Stomach (tissue), 4 donors: ENCODE measurements at regions not wholly inside any gene's neighbourhood (a gene's known extent, or its start where the extent isn't known, plus 50 kb on each side); places are given as distances from the start of the nearest gene placed in this dataset.

ENCODE experiments used
- POLR2A ChIP-seq, 4 donors: fragments of 450-650 bp; IDR thresholded peaks; one replicate each; pipeline ENCODE4 v1.6.1; 2016; ENCODE audit warnings: antibody characterized with exemption in 4 of 4, control low read depth in 2 of 4, mild to moderate bottlenecking in 1 of 4, moderate library complexity in 1 of 4
- POLR2AphosphoS5 ChIP-seq, 3 donors: sonication (generic); formaldehyde crosslinking; IDR thresholded peaks; one replicate each; pipeline ENCODE4 v1.6.1; 2016; ENCODE audit warnings: antibody characterized with exemption in 3 of 3
- TF ChIP-seq, protein P1 (sequence below), 7 experiments: fragments of 450-650 bp in 4 of 7; fragments of 200-600 bp in 3 of 7; sonication (generic) in 3 of 7; IDR thresholded peaks; one replicate each; pipeline ENCODE4 v1.5.1; 2016 to 2019; ENCODE audit warnings: antibody characterized with exemption in 7 of 7, control low read depth in 2 of 7, mild to moderate bottlenecking in 1 of 7

DNA sequence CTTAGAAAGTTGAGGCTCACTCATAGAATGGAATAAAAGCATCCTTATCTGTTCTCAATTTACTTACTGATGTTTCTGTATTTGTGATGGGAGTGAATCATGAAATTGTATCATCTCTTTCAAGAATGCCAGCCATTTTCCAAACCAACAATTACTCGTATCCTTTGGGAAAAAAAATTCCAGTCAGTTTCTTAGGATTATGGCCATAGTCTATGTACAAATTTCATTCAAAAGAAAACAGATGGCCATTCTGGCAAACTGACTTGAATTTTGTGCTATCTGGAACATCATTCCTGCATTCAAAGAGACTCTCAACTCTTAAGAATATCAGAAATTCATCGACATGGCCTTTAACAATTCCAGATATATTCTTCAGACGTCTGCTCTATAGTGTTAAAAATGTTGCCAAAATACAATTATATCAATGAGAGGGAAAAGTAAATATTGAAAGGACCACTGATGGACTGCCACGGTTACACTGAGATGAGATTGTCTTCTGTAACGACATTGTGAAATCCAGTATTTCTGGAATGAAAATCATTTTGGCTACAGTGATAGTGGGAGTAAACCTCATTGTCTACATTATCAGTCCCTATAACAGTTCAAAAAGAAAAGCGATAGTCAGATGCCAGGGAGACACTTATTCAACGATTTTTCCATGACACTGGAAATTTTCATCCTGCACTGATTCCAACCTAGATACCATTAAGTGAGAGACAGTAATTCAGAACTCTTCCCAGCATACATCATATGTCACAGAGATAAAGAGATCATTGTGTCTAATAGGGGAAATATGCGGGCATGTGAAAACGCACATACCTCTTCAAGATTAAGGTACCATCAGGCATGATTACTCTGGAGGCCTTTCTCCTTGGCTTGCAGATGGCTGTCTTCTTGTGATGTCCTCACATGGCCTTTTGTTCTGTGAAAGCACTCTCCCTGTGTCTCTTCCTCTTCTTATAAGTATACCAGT lies 953.8 kb upstream of the ALCAM start:
- TF ChIP-seq, protein P1, sequence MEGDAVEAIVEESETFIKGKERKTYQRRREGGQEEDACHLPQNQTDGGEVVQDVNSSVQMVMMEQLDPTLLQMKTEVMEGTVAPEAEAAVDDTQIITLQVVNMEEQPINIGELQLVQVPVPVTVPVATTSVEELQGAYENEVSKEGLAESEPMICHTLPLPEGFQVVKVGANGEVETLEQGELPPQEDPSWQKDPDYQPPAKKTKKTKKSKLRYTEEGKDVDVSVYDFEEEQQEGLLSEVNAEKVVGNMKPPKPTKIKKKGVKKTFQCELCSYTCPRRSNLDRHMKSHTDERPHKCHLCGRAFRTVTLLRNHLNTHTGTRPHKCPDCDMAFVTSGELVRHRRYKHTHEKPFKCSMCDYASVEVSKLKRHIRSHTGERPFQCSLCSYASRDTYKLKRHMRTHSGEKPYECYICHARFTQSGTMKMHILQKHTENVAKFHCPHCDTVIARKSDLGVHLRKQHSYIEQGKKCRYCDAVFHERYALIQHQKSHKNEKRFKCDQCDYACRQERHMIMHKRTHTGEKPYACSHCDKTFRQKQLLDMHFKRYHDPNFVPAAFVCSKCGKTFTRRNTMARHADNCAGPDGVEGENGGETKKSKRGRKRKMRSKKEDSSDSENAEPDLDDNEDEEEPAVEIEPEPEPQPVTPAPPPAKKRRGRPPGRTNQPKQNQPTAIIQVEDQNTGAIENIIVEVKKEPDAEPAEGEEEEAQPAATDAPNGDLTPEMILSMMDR (IDR thresholded peaks at IDR 0.05) = no peak
- TF ChIP-seq POLR2AphosphoS5 (IDR thresholded peaks at IDR 0.05) (no peak), POLR2A (IDR thresholded peaks at IDR 0.05) (no peak)
